ENCODE measurements at regions not wholly inside any gene's neighbourhood (a gene's known extent, or its start where the extent isn't known, plus 50 kb on each side); places are given as distances from the start of the nearest gene placed in this dataset.

- TF ChIP-seq POLR2A (IDR thresholded peaks at IDR 0.05) (no peak), CTCF (IDR thresholded peaks at IDR 0.05) (no peak), POLR2AphosphoS5 (IDR thresholded peaks at IDR 0.05) (no peak)
These were observed 728.4 kb downstream of the SLITRK1 start for GRCh38 chr13:83153848-83154247.
